ENCODE measurements at regions not wholly inside any gene's neighbourhood (a gene's known extent, or its start where the extent isn't known, plus 50 kb on each side); places are given as distances from the start of the nearest gene placed in this dataset.

DNA sequence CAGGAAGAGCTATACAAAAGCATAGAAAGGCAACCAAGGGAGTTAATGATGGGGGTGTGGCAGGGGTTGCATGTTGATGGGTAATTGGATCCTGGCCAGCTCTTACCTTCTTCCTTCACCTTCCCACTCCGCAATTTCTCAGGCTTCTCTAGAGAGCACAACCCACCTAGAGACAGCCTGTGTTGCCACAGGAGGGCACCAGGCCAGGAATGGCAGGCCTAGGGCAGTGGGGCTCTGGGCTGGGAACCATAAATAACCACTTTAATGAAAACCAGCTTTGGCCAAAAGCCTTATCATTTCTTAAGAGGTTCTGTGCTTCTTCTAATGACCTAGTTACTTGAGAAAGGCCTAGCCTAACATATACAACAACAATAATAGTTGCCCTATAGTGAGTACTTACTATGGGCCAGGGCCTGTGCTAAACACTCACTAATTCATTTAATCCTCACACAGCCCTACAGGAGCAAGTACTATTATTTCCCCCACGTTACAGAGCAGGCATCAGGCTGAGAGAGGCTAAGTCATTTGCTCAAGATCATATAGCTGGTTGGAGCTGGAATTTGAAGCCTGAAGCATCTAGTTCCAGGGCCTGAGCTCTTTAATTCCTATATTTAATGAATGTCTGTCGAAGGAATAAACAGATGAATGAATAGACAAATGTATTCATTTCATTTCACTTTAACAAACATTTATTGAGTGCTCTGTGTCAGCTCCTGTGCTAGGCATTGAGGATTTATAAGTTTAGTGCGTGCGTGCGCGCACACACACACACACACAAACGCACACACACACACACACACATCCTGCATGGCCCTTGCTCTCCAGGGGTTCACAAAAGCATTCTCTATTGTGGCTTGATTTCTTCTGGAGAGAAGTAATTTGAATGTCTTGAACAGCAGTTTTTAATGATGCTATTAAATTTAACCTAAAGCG lies 66.8 kb downstream of the RTL9 start:
- DNase-seq, result peak; percentile 30
- WGBS (ENCODE audit: low lambda C conversion rate), result 38% methylated on average over 9 of the region's 9 CpGs
- Histone ChIP-seq H3K9ac (no peak overlapping the region), H3K4me3 (ENCODE audit: low read depth in 2 of 2, low read length in 1 of 2) (no peak overlapping the region), H3K9me3 (no peaks in the 10 kb centered on the region), H3K27ac (ENCODE audit: low read depth in 2 of 2, low read length in 1 of 2) (no peak overlapping the region), H3F3A (replicated peaks; ENCODE audit: insufficient read depth) (no peaks in the 10 kb centered on the region), H3K36me3 (replicated peaks in 1 of 2; ENCODE audit: control insufficient read depth in 1 of 2, insufficient read depth in 2 of 2, low read length in 1 of 2) (no peaks in the 10 kb centered on the region), H3K9me2 (no peaks in the 10 kb centered on the region), H4K20me1 (ENCODE audit: insufficient read depth) (no peaks in the 10 kb centered on the region), H3K4me1 (ENCODE audit: control insufficient read depth in 1 of 2, insufficient read depth in 2 of 2, low read depth in 1 of 2, low read length in 1 of 2) (peaks cover 0 to 6% of the 10 kb centered on the region in 2 experiments; a peak in 2 of 4 replicates), H2AFZ (ENCODE audit: low read depth) (no peak overlapping the region), H3K4me2 (no peak overlapping the region), H3K27me3 (ENCODE audit: insufficient read depth) (peaks cover 14% of the 10 kb centered on the region; the same call in 1 of the 2 replicates), H3K79me2 (ENCODE audit: insufficient read depth) (no peaks in the 10 kb centered on the region)
- TF ChIP-seq NFIC (IDR thresholded peaks at IDR 0.05; ENCODE audit: borderline replicate concordance) (peak; percentile 13; the same call in 1 of the 2 replicates), TCF12 (IDR thresholded peaks at IDR 0.05) (peak; percentile 43; the same call in 1 of the 2 replicates), FOXJ3 (CRISPR knock-in tag; IDR thresholded peaks at IDR 0.05) (0 out of 2 replicates have a peak, but pooled peaks have one; percentile 19), JUND (IDR thresholded peaks at IDR 0.05) (no peak), MEF2A (IDR thresholded peaks at IDR 0.05; ENCODE audit: borderline replicate concordance, low read depth) (no peak)
- ChIA-PET POLR2A (no interaction called here), CTCF (interaction anchor here (0.7 to 1.7 kb wide), 7 partner anchors 13 to 534 kb away, joined by 3 to 5 read pairs (median 3); no protein-coding TSS in a partner anchor)

DNA sequence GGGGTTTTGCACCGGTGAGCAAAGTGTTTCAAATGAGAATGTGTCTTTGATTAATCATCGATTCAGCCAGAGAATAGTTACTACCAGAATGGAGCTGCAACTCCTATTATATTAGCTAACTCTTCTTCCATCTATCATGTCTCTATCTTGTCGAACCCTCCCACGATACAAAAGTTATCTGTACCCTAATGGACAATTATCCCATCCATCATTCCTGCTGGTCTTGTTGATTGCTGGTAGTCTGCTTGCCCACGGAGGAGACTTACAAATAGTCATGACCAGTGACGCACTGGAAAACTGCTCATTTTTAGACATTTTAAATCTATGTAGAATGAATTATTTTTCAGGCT lies 67.5 kb downstream of the RTL9 start:
- no peaks in the 10 kb centered on the region for H3K36me3 ChIP-seq (replicated peaks in 1 of 2; ENCODE audit: control insufficient read depth in 1 of 2, insufficient read depth in 2 of 2, low read length in 1 of 2)
- DNase-seq, result no peak
- H3K79me2 ChIP-seq (ENCODE audit: insufficient read depth), result no peaks in the 10 kb centered on the region
- no peaks in the 10 kb centered on the region for H3F3A ChIP-seq (replicated peaks; ENCODE audit: insufficient read depth)
- H3K9ac ChIP-seq, result no peak overlapping the region
- ChIA-PET POLR2A (no interaction called here), CTCF (interaction anchor here (0.9 to 1.7 kb wide), 5 partner anchors 14 to 535 kb away, joined by 3 to 4 read pairs (median 3); no protein-coding TSS in a partner anchor)
- peaks cover 0 to 6% of the 10 kb centered on the region in 2 experiments; a peak in 2 of 4 replicates for H3K4me1 ChIP-seq (ENCODE audit: control insufficient read depth in 1 of 2, insufficient read depth in 2 of 2, low read depth in 1 of 2, low read length in 1 of 2)
- WGBS (ENCODE audit: low lambda C conversion rate), result 23% methylated on average over 6 of the region's 6 CpGs
- H3K4me3 ChIP-seq (ENCODE audit: low read depth in 2 of 2, low read length in 1 of 2), result no peak overlapping the region
- TF ChIP-seq MEF2A (IDR thresholded peaks at IDR 0.05; ENCODE audit: borderline replicate concordance, low read depth) (no peak), ELF1 (IDR thresholded peaks at IDR 0.05) (no peak), FOXM1 (IDR thresholded peaks at IDR 0.05; ENCODE audit: low read depth) (no peak), TAF1 (IDR thresholded peaks at IDR 0.05; ENCODE audit: borderline replicate concordance, low read depth, low read length) (no peak), SIN3A (IDR thresholded peaks at IDR 0.05; ENCODE audit: borderline replicate concordance, low read depth, low read length) (no peak), MXI1 (IDR thresholded peaks at IDR 0.05; ENCODE audit: low read depth, low read length) (no peak), EZH2phosphoT487 (IDR thresholded peaks at IDR 0.05; ENCODE audit: borderline replicate concordance, low read depth) (no peak), POLR2AphosphoS5 (IDR thresholded peaks at IDR 0.05; ENCODE audit: low read depth, low read length) (no peak), GATA2 (CRISPR knock-in tag; IDR thresholded peaks at IDR 0.05) (no peak), NRF1 (IDR thresholded peaks at IDR 0.05; ENCODE audit: low read depth, low read length) (no peak), JUND (IDR thresholded peaks at IDR 0.05) (no peak), RAD21 (IDR thresholded peaks at IDR 0.05; ENCODE audit: low read length) (no peak), FOXJ3 (CRISPR knock-in tag; IDR thresholded peaks at IDR 0.05) (no peak), EP300 (IDR thresholded peaks at IDR 0.05; ENCODE audit: borderline replicate concordance in 1 of 2, low read depth in 1 of 2, low read length in 1 of 2) (no peak), CHD2 (IDR thresholded peaks at IDR 0.05; ENCODE audit: low read length, partially characterized antibody) (no peak), RCOR1 (IDR thresholded peaks at IDR 0.05; ENCODE audit: low read length) (no peak), YY1 (IDR thresholded peaks at IDR 0.05; ENCODE audit: low read depth) (no peak)
- TF ChIP-seq, protein P1, sequence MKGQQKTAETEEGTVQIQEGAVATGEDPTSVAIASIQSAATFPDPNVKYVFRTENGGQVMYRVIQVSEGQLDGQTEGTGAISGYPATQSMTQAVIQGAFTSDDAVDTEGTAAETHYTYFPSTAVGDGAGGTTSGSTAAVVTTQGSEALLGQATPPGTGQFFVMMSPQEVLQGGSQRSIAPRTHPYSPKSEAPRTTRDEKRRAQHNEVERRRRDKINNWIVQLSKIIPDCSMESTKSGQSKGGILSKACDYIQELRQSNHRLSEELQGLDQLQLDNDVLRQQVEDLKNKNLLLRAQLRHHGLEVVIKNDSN (IDR thresholded peaks at IDR 0.05; ENCODE audit: borderline replicate concordance, low read depth), result no peak
- TF ChIP-seq, protein P2, sequence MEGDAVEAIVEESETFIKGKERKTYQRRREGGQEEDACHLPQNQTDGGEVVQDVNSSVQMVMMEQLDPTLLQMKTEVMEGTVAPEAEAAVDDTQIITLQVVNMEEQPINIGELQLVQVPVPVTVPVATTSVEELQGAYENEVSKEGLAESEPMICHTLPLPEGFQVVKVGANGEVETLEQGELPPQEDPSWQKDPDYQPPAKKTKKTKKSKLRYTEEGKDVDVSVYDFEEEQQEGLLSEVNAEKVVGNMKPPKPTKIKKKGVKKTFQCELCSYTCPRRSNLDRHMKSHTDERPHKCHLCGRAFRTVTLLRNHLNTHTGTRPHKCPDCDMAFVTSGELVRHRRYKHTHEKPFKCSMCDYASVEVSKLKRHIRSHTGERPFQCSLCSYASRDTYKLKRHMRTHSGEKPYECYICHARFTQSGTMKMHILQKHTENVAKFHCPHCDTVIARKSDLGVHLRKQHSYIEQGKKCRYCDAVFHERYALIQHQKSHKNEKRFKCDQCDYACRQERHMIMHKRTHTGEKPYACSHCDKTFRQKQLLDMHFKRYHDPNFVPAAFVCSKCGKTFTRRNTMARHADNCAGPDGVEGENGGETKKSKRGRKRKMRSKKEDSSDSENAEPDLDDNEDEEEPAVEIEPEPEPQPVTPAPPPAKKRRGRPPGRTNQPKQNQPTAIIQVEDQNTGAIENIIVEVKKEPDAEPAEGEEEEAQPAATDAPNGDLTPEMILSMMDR (IDR thresholded peaks at IDR 0.05), result no peak
- TF ChIP-seq, protein P3, sequence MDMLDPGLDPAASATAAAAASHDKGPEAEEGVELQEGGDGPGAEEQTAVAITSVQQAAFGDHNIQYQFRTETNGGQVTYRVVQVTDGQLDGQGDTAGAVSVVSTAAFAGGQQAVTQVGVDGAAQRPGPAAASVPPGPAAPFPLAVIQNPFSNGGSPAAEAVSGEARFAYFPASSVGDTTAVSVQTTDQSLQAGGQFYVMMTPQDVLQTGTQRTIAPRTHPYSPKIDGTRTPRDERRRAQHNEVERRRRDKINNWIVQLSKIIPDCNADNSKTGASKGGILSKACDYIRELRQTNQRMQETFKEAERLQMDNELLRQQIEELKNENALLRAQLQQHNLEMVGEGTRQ (IDR thresholded peaks at IDR 0.05; ENCODE audit: borderline replicate concordance, low read depth, low read length), result no peak
- peaks cover 14% of the 10 kb centered on the region; the same call in 1 of the 2 replicates for H3K27me3 ChIP-seq (ENCODE audit: insufficient read depth)
- H4K20me1 ChIP-seq (ENCODE audit: insufficient read depth), result no peaks in the 10 kb centered on the region
- no peak overlapping the region for H2AFZ ChIP-seq (ENCODE audit: low read depth)
- no peak overlapping the region for H3K4me2 ChIP-seq
- H3K27ac ChIP-seq (ENCODE audit: low read depth in 2 of 2, low read length in 1 of 2), result no peak overlapping the region
- H3K9me3 ChIP-seq, result no peaks in the 10 kb centered on the region
- no peaks in the 10 kb centered on the region for H3K9me2 ChIP-seq
